HG02610 (cell line): ENCODE measurements at regions not wholly inside any gene's neighbourhood (a gene's known extent, or its start where the extent isn't known, plus 50 kb on each side); places are given as distances from the start of the nearest gene placed in this dataset.
"Not testable (repeated sequence)": the region's sequence is repeated elsewhere in the genome, so short reads cannot be mapped to it uniquely, and the experiment has no call there.

Experiments
- ATAC-seq: cut with Tn5 transposase; IDR thresholded peaks from one replicate; pipeline ENCODE4 v1.9.1; 2021; ENCODE audit warnings: mild to moderate bottlenecking, moderate library complexity; ENCODE audit not compliant: unreplicated experiment

DNA sequence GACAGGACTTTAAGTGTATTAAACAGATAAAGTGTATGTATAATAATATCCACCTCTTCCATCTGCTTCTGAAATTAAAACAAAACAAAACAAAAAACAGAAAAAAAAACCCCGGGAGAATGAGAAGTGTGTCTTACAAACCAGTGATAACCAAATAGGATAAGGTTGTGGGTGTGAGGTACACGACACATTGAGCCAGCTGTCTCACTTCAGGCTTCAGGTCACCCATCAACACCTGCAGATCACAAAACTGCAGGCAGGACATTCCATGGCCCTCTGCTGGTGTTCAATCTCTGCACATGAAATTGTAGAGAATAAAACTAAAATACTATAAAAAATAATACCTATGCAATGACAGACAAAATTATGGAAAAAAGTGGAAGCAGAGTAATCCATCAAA lies 339.9 kb downstream of the SFMBT2 start:
- no peak for ATAC-seq

GRCh38 chr10:7069706-7070105 lies 341.1 kb downstream of the SFMBT2 start:
- ATAC-seq: no peak

DNA sequence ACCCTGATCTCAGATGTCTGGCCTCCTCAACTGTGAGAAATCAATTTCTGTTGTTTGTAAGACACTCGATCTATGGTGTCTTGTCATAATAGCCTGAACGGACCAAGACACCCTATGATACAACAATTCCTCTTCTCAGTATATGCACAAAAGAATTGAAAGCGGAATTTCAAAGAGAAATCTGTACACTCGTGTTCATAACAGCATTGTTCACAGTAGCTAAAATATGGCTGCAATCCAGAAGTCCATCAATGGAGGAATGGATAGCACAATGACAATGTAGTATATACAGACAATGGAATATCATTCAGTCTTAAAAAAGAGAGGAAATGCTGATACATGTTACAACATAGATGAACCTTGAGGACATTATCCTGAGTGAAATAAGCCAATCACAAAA lies 354.6 kb downstream of the SFMBT2 start:
- ATAC-seq: no peak

DNA sequence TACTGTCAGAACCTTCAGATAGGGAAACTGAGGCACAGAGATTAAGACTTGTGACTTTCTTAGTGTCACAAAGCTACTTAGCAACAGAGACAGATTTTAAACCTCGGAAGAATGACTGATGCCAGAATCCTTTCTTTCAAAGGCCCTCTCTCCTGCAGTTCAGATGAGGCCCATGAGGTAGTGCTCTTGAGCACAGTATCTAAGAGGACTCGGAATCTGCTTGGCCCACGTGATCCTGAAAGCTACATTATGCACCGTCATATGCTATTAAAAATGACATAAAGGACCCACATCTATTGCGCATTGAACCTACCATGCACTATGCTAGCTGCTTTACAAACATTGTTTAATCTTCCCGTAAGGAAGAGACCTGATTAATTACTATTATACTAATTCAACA lies 355.9 kb downstream of the SFMBT2 start:
- no peak for ATAC-seq

- ATAC-seq: no peak
Measured at GRCh38 chr10:7053195-7053594, 357.6 kb downstream of the SFMBT2 start.

DNA sequence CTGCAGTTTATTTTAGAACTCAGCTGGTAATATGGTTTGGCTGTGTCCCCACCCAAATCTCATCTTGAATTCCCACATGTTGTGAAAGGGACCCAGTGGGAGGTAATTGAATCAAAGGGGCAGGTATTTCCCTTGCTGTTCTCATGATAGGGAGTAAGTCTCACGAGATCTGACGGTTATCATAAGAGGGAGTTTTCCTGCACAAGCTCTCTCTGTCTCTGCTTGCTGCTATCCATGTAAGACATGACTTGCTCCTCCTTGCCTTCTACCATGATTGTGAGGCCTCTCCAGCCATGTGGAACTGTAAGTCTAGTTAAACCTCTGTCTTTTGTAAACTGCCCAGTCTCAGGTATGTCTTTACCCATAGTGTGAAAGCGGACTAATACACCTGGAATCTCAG lies 360.8 kb downstream of the SFMBT2 start:
- ATAC-seq: not testable (repeated sequence)

DNA sequence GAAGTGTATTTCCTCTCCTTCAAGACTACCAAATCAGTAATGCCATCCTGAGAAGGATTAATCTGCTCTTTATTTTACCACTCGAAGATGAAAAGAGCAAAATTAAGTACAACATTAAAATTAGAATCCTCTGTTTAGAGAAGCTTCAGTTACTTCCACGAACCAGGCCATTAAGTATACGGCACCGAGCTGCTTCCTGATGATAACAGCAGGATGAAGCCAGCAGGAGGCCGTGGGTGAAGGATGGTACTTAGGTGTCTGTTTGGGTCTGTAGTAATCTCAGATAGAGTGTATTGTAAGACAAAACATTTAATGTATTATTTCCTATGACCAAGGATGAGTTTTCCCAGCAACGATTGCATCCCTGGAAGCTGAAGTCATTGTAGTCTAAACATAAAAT lies 362.8 kb downstream of the SFMBT2 start:
- ATAC-seq: no peak

DNA sequence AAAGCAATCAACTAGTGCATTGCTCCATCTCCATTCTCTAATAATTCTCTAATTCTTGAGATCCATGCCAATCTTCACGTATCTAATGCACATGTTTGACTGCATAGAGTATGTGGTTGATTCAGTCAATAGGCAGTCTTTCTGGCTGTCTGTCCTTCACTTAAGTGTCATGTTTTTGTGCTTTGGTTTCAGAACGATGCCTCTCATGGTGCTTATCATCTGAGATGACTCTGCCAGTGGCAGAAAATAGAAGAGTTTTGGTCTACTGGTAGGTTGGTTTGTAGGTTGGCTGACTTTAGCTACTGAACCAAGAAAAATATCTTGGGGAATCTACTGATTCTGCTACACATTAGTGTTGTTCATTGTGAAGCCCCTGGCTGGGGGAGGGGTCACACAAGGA lies 364.2 kb downstream of the SFMBT2 start:
- ATAC-seq: peak; percentile 47

DNA sequence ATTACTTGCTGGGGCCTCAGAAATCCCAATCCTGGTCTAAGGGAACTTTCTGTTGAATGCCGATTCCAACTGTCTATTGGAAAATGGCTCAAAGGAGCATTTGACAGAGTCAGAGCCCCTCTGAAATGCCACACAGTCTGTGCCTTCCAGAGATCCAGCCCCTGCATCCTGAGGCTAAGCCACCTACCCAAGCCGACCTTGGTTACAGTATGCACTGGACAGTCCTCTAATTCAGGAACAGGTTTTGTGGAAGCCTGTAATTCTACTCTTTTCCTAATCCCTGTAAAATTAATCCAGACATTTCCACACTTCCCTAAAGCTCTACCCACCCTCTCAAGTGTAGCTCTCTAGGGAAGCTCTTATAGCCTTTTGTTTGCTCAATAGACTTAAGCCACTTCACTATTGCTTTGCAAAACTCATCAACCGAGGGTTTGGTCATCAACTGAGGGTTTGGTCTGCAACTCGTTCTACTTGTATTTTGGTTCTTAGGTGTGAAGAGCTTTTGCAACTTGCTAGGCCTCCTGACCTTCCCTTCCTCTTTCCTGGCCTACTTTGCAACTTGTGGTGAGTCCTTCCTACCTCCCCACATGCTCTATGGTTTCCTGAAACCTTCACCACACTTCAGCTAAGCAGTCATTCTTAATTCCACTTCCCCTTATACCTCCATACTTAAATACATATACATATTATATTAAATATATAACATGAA lies 364.8 kb downstream of the SFMBT2 start:
- ATAC-seq: peak; percentile 69

DNA sequence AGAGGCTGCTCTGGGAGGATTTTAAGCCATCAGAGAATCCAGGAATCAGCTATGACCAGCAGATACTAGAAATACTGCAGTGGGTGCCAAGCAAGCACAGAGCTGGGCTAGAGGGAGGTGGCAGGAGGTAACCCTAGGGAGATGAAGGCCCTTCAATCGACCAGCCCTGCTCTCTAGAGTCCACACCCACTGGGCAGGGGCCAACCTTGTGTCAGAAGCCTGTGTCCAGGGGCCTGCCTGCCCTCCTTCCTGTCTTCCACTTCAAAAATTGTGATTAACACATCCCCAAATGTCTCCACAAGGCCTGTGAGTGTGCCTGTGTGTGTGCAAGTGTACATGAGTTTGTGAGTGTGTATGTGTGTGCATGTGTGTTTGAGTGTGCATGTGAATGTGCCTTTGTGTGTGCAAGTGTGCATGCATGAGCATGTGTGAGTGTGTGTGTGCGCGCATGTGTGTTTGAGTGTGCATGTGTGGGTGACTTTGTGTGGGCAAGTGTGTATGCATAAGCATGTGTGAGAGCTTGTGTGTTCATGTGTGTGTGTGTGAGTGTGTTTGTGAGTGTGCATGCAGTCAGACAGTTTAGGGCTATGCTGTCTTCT lies 367.7 kb downstream of the SFMBT2 start:
- ATAC-seq: no peak

GRCh38 chr10:7042419-7043054 lies 368.3 kb downstream of the SFMBT2 start:
- no peak for ATAC-seq

DNA sequence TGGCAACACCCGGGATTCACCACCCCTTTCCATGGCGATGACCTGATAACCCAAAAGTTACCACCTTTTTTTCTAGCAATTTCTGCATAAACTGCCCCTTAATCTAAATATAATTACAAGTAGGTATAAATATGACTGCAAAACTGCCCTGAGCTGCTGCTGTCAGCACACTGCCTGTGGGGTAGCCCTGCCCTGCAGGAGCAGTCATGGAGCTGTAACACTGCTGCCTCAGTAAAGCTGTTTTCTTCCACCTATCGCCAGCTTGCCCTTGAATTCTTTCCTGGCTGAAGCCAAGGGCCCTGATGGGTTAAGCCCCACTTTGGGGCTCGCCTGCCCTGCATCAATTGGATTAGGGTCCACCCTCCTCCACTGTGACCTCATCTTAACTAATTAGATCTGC lies 368.8 kb downstream of the SFMBT2 start:
- no peak for ATAC-seq

- no peak for ATAC-seq
Measured at GRCh38 chr10:7040681-7041080, 370.2 kb downstream of the SFMBT2 start.

DNA sequence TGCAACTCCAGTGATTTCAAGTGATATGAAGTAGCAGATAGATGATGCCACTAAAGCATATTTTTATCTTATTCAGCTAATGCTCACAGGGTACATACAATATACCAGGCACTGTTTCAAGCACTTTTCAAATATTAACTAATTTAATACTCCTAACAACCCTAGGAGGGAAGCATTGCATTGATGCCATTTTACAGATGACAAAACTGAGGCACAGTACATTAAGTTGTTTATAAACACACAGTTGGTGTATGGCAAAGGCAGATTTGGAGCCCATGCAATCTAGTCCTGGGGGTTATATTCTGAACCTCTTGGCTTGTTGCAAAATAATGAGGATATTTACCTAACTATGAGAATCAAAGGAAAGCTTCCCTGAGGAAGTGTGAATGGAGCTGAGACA lies 371.0 kb downstream of the SFMBT2 start:
- no peak for ATAC-seq

- no peak for ATAC-seq
Measured at GRCh38 chr10:7038416-7038815, 372.4 kb downstream of the SFMBT2 start.

DNA sequence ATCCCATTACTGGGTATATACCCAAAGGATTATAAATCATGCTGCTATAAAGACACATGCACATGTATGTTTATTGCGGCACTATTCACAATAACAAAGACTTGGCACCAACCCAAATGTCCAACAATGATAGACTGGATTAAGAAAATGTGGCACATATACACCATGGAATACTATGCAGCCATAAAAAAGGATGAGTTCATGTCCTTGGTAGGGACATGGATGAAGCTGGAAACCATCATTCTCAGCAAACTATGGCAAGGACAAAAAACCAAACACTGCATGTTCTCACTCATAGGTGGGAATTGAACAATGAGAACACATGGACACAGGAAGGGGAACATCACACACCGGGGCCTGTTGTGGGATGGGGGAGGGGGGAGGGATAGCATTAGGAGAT lies 373.4 kb downstream of the SFMBT2 start:
- ATAC-seq: not testable (repeated sequence)

- no peak for ATAC-seq
Measured at GRCh38 chr10:7036951-7037350, 373.9 kb downstream of the SFMBT2 start.

- ATAC-seq: no peak
Measured at GRCh38 chr10:7035126-7035761, 375.6 kb downstream of the SFMBT2 start.

- no peak for ATAC-seq
Measured at GRCh38 chr10:7033031-7033430, 377.8 kb downstream of the SFMBT2 start.

DNA sequence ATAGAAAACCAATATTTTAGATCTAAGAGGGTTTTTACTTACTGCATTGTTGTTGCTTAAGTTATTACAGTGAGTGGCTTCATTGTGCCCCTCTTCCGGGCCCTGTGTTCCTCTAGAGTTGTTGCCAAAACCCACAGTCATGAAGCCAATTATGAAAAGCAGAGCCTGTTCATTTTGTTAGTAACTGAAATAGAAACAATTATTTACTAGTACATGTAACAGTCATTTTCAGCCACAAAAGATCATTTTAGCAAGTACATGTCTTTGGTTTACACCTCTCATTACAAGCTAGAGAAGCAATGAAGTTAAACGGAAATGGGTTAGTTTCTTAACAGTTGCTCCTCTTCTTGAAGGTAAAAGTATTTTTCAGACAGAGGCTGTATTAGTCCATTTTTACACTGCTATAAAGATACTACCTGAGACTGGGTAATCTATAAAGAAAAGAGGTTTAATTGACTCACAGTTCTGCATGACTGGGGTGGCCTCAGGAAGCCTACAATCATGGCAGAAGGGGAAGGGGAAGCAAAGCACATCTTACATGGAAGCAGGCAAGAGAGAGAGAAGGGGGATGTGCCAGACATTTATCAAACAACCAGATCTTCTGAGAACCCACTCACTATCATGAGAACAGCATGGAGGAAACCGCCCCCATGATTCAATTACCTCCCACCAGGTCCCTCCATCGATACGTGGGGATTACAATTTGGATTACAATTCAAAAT lies 380.5 kb downstream of the SFMBT2 start:
- ATAC-seq: no peak

DNA sequence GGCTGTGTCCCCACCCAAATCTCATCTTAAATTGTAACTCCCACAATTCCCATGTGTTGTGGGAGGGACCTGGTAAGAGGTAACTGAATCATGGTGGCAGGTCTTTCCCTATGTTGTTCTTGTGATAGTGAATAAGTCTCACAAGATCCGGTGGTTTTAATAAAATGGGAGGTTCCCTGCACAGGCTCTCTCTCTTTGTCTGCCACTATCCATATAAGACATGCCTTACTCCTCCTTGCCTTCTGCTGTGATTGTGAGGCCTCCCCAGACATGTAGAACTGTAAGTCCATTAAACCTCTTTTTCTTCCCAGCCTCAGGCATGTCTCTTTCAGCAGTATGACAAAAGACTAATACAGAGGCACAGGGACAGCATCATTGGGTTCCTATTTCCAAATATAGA lies 381.2 kb downstream of the SFMBT2 start:
- ATAC-seq: no peak
